GM23338 (cell line): ENCODE measurements at regions not wholly inside any gene's neighbourhood (a gene's known extent, or its start where the extent isn't known, plus 50 kb on each side); places are given as distances from the start of the nearest gene placed in this dataset.

Experiments
- ATAC-seq: fragments of 200-7000 bp; cut with Tn5 transposase; 3 replicates; pipeline ENCODE4 v1.9.1; 2020
- DNase-seq: peaks from one replicate; pipeline ENCODE4 v3.0.0-alpha.2; 2015; ENCODE audit warnings: low spot score
- H2AFZ ChIP-seq: fragments of 200-600 bp; sonication (generic); 2 replicates; pipeline ENCODE4 v1.8.0; 2016; ENCODE audit warnings: antibody characterized with exemption, mild to moderate bottlenecking, moderate library complexity
- H3F3A ChIP-seq: fragments of 200-600 bp; sonication (generic); replicated peaks from 2 replicates; pipeline ENCODE4 v1.8.0; 2017; ENCODE audit warnings: antibody characterized with exemption, mixed run types, low read depth
- H3K27ac ChIP-seq: fragments of 200-600 bp; sonication (generic); 2 replicates; pipeline ENCODE4 v1.6.1; 2016; ENCODE audit warnings: low read depth
- H3K27me3 ChIP-seq: fragments of 200-600 bp; sonication (generic); 2 replicates; pipeline ENCODE4 v1.8.0; 2016; ENCODE audit warnings: mild to moderate bottlenecking, mixed run types, moderate library complexity; ENCODE audit not compliant: insufficient read depth
- H3K36me3 ChIP-seq: fragments of 200-600 bp; sonication (generic); 2 replicates; pipeline ENCODE4 v1.8.0; 2016; ENCODE audit warnings: mild to moderate bottlenecking; ENCODE audit not compliant: insufficient read depth
- H3K4me1 ChIP-seq: fragments of 200-600 bp; sonication (generic); 2 replicates; pipeline ENCODE4 v1.8.0; 2016; ENCODE audit warnings: mild to moderate bottlenecking, moderate library complexity; ENCODE audit not compliant: insufficient read depth
- H3K4me2 ChIP-seq: fragments of 200-600 bp; sonication (generic); 2 replicates; pipeline ENCODE4 v1.7.1; 2017; ENCODE audit warnings: mixed run types
- H3K4me3 ChIP-seq: fragments of 200-600 bp; sonication (generic); 2 replicates; pipeline ENCODE4 v1.6.1; 2016; ENCODE audit warnings: mixed run types
- H3K79me2 ChIP-seq: fragments of 200-600 bp; sonication (generic); replicated peaks from 2 replicates; pipeline ENCODE4 v1.8.0; 2017; ENCODE audit warnings: mild to moderate bottlenecking; ENCODE audit not compliant: insufficient read depth
- H3K9me2 ChIP-seq: fragments of 200-600 bp; sonication (generic); 2 replicates; pipeline ENCODE4 v1.8.0; 2017; ENCODE audit not compliant: insufficient read depth
- H4K20me1 ChIP-seq: fragments of 200-600 bp; sonication (generic); replicated peaks from 2 replicates; pipeline ENCODE4 v1.8.0; 2017; ENCODE audit warnings: mild to moderate bottlenecking; ENCODE audit not compliant: insufficient read depth
- H3K27ac Mint-ChIP-seq: 2 replicates; pipeline ENCODE4 v1.8.0; 2020; ENCODE audit warnings: inconsistent platforms, mild to moderate bottlenecking, moderate library complexity, mixed read lengths
- H3K27me3 Mint-ChIP-seq: 3 replicates; pipeline ENCODE4 v1.8.0; 2022; ENCODE audit warnings: low read depth, mild to moderate bottlenecking, moderate library complexity, mixed read lengths, inconsistent platforms; ENCODE audit not compliant: insufficient read depth, poor library complexity
- H3K36me3 Mint-ChIP-seq: 3 replicates; pipeline ENCODE4 v1.8.0; 2021; ENCODE audit warnings: low read depth, mild to moderate bottlenecking, inconsistent platforms, moderate library complexity, mixed read lengths
- H3K4me1 Mint-ChIP-seq: 3 replicates; pipeline ENCODE4 v1.8.0; 2020; ENCODE audit warnings: mild to moderate bottlenecking, inconsistent platforms, mixed read lengths
- H3K4me3 Mint-ChIP-seq: 3 replicates; pipeline ENCODE4 v1.8.0; 2021; ENCODE audit warnings: moderate library complexity, mild to moderate bottlenecking, inconsistent platforms, mixed read lengths
- H3K9me3 Mint-ChIP-seq: 3 replicates; pipeline ENCODE4 v1.8.0; 2020; ENCODE audit warnings: moderate library complexity, mild to moderate bottlenecking, inconsistent platforms, mixed read lengths
- EZH2phosphoT487 ChIP-seq: fragments of 200-600 bp; sonication (generic); IDR thresholded peaks from one replicate; pipeline ENCODE4 v1.8.1; 2018; ENCODE audit warnings: antibody characterized with exemption; ENCODE audit not compliant: unreplicated experiment
- NANOG ChIP-seq: IDR thresholded peaks from 2 replicates; pipeline ENCODE4 v1.6.1; 2016; ENCODE audit warnings: antibody characterized with exemption, borderline replicate concordance
- POLR2AphosphoS5 ChIP-seq: IDR thresholded peaks from 2 replicates; pipeline ENCODE4 v1.6.1; 2016; ENCODE audit warnings: antibody characterized with exemption, low read depth
- STAT1 ChIP-seq: IDR thresholded peaks from one replicate; pipeline ENCODE4 v1.6.1; 2016; ENCODE audit warnings: antibody characterized with exemption; ENCODE audit not compliant: unreplicated experiment
- ZNF114 ChIP-seq: fragments of 250-450 bp; sonication (Bioruptor Pico); IDR thresholded peaks from 2 replicates; pipeline ENCODE4 v1.5.0; 2020; ENCODE audit warnings: mild to moderate bottlenecking, moderate library complexity
- ZNF331 ChIP-seq: fragments of 250-450 bp; sonication (Bioruptor Pico); IDR thresholded peaks from 2 replicates; pipeline ENCODE4 v1.5.0; 2020; ENCODE audit warnings: low read depth, mild to moderate bottlenecking, moderate library complexity
- TF ChIP-seq, protein P1 (sequence below): fragments of 250-450 bp; sonication (Bioruptor Pico); IDR thresholded peaks from 2 replicates; pipeline ENCODE4 v1.5.0; 2020; ENCODE audit warnings: mild to moderate bottlenecking, moderate library complexity
- TF ChIP-seq, protein P2 (sequence below): IDR thresholded peaks from one replicate; pipeline ENCODE4 v1.6.1; 2018; ENCODE audit warnings: antibody characterized with exemption; ENCODE audit not compliant: unreplicated experiment

DNA sequence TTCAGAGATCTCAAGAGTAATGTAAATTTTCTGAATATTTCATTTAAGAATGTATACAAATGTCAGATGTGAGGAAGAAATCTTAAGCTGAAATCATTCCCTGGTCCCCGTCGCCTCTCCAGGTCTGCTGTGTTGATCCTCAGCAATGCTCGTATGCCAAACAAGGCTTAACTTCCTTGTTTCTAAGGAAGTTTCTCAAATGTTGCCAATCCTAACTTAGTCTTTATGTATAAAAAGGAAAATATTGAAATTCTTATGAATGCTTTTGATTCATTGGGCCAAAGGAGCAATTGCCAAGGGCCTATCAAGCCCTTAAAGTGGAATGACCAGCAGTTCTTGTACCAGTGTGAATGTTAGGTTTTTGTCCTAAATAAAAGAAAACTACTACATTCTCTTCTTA lies 507.7 kb upstream of the SEMA6D start (continued):
- TF ChIP-seq, protein P1, sequence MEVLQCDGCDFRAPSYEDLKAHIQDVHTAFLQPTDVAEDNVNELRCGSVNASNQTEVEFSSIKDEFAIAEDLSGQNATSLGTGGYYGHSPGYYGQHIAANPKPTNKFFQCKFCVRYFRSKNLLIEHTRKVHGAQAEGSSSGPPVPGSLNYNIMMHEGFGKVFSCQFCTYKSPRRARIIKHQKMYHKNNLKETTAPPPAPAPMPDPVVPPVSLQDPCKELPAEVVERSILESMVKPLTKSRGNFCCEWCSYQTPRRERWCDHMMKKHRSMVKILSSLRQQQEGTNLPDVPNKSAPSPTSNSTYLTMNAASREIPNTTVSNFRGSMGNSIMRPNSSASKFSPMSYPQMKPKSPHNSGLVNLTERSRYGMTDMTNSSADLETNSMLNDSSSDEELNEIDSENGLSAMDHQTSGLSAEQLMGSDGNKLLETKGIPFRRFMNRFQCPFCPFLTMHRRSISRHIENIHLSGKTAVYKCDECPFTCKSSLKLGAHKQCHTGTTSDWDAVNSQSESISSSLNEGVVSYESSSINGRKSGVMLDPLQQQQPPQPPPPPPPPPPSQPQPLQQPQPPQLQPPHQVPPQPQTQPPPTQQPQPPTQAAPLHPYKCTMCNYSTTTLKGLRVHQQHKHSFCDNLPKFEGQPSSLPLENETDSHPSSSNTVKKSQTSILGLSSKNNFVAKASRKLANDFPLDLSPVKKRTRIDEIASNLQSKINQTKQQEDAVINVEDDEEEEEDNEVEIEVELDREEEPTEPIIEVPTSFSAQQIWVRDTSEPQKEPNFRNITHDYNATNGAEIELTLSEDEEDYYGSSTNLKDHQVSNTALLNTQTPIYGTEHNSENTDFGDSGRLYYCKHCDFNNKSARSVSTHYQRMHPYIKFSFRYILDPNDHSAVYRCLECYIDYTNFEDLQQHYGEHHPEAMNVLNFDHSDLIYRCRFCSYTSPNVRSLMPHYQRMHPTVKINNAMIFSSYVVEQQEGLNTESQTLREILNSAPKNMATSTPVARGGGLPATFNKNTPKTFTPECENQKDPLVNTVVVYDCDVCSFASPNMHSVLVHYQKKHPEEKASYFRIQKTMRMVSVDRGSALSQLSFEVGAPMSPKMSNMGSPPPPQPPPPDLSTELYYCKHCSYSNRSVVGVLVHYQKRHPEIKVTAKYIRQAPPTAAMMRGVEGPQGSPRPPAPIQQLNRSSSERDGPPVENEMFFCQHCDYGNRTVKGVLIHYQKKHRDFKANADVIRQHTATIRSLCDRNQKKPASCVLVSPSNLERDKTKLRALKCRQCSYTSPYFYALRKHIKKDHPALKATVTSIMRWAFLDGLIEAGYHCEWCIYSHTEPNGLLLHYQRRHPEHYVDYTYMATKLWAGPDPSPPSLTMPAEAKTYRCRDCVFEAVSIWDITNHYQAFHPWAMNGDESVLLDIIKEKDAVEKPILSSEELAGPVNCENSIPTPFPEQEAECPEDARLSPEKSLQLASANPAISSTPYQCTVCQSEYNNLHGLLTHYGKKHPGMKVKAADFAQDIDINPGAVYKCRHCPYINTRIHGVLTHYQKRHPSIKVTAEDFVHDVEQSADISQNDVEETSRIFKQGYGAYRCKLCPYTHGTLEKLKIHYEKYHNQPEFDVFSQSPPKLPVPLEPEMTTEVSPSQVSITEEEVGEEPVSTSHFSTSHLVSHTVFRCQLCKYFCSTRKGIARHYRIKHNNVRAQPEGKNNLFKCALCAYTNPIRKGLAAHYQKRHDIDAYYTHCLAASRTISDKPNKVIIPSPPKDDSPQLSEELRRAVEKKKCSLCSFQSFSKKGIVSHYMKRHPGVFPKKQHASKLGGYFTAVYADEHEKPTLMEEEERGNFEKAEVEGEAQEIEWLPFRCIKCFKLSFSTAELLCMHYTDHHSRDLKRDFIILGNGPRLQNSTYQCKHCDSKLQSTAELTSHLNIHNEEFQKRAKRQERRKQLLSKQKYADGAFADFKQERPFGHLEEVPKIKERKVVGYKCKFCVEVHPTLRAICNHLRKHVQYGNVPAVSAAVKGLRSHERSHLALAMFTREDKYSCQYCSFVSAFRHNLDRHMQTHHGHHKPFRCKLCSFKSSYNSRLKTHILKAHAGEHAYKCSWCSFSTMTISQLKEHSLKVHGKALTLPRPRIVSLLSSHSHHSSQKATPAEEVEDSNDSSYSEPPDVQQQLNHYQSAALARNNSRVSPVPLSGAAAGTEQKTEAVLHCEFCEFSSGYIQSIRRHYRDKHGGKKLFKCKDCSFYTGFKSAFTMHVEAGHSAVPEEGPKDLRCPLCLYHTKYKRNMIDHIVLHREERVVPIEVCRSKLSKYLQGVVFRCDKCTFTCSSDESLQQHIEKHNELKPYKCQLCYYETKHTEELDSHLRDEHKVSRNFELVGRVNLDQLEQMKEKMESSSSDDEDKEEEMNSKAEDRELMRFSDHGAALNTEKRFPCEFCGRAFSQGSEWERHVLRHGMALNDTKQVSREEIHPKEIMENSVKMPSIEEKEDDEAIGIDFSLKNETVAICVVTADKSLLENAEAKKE (CRISPR knock-in tag) = no peak
- no peak for TF ChIP-seq EZH2phosphoT487
- TF ChIP-seq STAT1 = no peak
- TF ChIP-seq, protein P2, sequence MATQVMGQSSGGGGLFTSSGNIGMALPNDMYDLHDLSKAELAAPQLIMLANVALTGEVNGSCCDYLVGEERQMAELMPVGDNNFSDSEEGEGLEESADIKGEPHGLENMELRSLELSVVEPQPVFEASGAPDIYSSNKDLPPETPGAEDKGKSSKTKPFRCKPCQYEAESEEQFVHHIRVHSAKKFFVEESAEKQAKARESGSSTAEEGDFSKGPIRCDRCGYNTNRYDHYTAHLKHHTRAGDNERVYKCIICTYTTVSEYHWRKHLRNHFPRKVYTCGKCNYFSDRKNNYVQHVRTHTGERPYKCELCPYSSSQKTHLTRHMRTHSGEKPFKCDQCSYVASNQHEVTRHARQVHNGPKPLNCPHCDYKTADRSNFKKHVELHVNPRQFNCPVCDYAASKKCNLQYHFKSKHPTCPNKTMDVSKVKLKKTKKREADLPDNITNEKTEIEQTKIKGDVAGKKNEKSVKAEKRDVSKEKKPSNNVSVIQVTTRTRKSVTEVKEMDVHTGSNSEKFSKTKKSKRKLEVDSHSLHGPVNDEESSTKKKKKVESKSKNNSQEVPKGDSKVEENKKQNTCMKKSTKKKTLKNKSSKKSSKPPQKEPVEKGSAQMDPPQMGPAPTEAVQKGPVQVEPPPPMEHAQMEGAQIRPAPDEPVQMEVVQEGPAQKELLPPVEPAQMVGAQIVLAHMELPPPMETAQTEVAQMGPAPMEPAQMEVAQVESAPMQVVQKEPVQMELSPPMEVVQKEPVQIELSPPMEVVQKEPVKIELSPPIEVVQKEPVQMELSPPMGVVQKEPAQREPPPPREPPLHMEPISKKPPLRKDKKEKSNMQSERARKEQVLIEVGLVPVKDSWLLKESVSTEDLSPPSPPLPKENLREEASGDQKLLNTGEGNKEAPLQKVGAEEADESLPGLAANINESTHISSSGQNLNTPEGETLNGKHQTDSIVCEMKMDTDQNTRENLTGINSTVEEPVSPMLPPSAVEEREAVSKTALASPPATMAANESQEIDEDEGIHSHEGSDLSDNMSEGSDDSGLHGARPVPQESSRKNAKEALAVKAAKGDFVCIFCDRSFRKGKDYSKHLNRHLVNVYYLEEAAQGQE = no peak

DNA sequence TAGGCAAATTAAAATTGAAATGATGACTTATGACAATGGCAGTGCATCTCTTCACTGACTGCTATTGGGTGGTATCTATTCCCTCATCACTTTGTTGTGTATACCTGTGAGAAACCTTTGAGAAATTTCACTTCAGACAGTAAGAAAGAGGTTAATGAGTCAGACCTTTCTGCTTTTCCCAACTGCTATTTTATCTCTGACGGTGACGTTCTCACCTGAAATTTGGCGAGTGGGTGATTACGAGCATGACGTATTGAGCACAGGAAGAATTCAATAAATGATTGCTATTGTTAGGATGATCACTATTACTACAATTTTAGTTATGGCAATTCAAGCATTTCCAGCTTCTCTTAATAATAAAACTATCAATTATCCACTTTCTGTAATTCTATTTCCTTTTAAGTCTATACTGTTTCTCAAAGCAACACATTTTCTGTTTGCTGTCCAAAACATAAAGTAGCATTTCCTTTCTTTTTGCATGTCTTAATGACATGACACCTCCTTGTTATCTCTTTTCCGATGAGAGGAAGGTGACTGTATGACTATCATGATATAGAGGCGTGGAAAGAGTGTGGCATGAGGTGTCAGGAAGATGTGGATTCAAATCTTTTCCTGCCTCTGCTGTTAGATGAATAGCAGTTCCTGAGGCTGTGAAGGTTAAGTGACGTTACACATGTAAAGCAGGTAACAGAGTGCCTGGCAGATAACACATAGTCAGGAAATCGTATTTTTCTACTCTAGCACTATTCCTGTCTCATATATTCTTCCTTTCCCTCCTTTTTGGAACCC lies 504.9 kb upstream of the SEMA6D start:
- Histone ChIP-seq H3K9me2 (no peaks in the 10 kb centered on the region), H3K4me1 (0 out of 2 replicates have a peak, but pooled peaks cover 10% of the 10 kb centered on the region), H3K79me2 (no peaks in the 10 kb centered on the region), H3K27ac (no peak overlapping the region), H3K27me3 (no peaks in the 10 kb centered on the region), H3K36me3 (no peaks in the 10 kb centered on the region), H3F3A (no peaks in the 10 kb centered on the region), H3K4me2 (no peak overlapping the region), H4K20me1 (no peaks in the 10 kb centered on the region), H2AFZ (no peak overlapping the region), H3K4me3 (no peak overlapping the region)
- no peak overlapping the region for H3K4me3 Mint-ChIP-seq
- no peak for ATAC-seq
- DNase-seq = no peak
- H3K27ac Mint-ChIP-seq = no peak overlapping the region
- peaks cover 2% of the 10 kb centered on the region for H3K27me3 Mint-ChIP-seq
- no peaks in the 10 kb centered on the region for H3K9me3 Mint-ChIP-seq
- H3K4me1 Mint-ChIP-seq = peaks cover 27% of the 10 kb centered on the region
- TF ChIP-seq EZH2phosphoT487 (no peak), NANOG (no peak), ZNF114 (CRISPR knock-in tag) (no peak), ZNF331 (CRISPR knock-in tag) (no peak), POLR2AphosphoS5 (no peak)
- TF ChIP-seq, protein P2 = no peak
- no peaks in the 10 kb centered on the region for H3K36me3 Mint-ChIP-seq
